HG03575 (cell line): ENCODE measurements at regions not wholly inside any gene's neighbourhood (a gene's known extent, or its start where the extent isn't known, plus 50 kb on each side); places are given as distances from the start of the nearest gene placed in this dataset.
"Not testable (repeated sequence)": the region's sequence is repeated elsewhere in the genome, so short reads cannot be mapped to it uniquely, and the experiment has no call there.

Source experiments
- ATAC-seq: cut with Tn5 transposase; IDR thresholded peaks from one replicate; pipeline ENCODE4 v1.9.1; 2021; ENCODE audit not compliant: unreplicated experiment, insufficient number of reproducible peaks, low FRiP score; ENCODE audit errors: extremely low read depth

GRCh38 chr1:188590641-188591040 lies 1761.9 kb downstream of the PLA2G4A start:
- ATAC-seq, result no peak

GRCh38 chr1:188594542-188595235 lies 1765.9 kb downstream of the PLA2G4A start:
- no peak for ATAC-seq

DNA sequence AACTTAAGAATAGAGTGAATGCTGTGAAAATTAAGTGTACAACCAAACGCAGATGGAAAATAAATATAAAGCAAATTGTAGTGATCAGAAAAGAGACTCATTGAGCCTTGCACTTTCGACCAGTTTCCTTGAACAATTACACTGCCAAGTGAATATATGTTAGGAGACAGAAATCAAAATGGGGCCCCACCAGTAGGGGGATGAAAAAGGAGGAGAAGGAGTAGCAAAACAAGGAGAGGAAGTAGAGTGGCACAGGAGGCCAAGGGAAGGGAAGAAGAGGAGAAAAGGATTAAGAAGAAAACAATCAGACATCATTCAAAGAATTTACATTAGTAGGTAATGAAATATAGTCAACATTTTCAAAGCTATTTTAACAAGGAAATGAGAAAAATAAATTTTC lies 1770.6 kb downstream of the PLA2G4A start:
- ATAC-seq, result no peak

DNA sequence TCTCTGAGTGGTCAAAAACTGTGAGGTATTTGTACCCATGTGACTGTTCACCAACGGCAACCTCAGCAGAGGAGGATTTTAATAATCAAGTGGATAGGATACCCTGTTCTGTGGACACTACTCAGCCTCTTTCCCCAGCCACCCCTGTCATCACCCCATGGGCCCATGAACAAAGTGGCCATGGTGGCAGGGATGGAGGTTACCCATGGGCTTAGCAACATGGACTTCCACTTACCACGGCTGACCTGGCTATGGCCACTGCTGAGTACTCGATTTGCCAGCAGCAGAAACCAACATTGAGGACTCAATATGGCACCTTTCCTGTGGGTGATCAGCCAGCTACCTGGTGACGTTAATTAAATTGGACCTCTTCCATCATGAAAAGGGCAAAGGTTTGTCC lies 1782.7 kb downstream of the PLA2G4A start:
- ATAC-seq, result no peak

DNA sequence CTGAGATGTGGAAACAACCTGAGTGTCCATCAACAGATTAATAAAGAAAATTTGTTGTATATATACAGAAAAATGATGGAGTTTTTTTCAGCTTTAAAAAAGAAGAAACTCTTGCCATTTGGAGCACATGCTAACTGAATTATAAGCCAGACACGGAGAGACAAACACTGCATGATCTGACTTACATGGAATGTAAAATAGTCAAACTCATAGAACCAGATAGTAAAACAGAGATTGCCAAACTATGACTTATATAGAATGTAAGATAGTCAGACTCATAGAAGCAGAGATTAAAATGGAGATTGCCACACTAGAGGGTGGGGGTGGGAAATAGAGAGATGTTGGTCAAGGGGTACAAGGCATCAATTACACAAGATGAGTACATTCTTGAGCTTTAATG lies 1786.6 kb downstream of the PLA2G4A start:
- no peak for ATAC-seq

- ATAC-seq, result no peak
Observed at GRCh38 chr1:188620236-188620635, 1791.5 kb downstream of the PLA2G4A start.

DNA sequence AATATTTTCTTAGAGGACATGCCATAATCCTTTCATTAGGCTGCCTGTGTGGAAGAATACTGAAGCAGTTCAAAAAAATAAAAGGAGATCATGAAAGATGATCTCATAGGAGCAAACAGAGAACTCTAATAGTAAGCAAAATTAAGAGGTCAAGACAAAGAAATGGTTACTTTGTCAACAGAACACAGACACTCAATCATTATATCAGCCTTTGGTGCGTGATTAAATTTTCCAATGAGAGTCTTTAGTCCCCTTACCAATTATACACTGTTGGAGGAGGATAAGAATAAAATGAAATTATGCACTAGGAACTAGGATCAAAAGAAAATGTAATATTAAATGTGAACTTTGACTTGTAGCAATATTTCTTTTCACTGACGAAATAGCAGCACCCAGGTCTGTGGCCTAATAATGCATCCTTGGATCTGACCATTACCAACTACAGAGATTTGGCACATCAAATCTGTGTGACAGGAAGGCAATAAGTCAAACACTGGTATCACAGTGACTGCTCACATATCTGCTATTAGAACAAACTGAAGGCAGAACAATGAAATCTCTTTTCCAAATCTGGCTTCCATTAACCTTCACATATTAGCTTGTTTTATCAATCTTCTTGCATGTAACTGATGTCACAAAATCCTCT lies 1812.9 kb downstream of the PLA2G4A start:
- ATAC-seq, result no peak

DNA sequence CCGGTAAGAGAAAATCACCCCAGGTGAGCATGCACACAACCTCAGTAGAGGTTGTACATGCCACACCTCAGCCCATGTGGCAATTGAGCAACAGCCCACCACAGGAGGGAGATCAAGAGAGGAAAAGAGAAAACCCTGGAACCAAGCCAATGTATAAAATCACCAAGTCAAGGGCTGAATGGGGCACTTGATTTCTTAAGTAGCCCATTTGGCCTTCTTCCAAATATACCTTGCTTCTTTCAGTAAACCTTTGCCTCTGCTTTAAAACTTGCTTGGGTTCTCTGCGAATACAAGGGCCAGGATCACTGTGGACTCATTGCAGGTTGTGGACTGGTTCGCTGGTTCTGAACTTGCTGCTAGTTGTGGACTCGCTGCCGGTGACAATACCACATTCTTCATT lies 1814.0 kb downstream of the PLA2G4A start:
- ATAC-seq, result no peak

- no peak for ATAC-seq
Observed at GRCh38 chr1:188652678-188653077, 1823.9 kb downstream of the PLA2G4A start.

- ATAC-seq, result not testable (repeated sequence)
Observed at GRCh38 chr1:188655966-188656365, 1821.7 kb downstream of the BRINP3 start.

GRCh38 chr1:188660572-188660971 lies 1817.1 kb downstream of the BRINP3 start:
- no peak for ATAC-seq

GRCh38 chr1:188665477-188665876 lies 1812.2 kb downstream of the BRINP3 start:
- no peak for ATAC-seq

- no peak for ATAC-seq
Observed at GRCh38 chr1:188668083-188668482, 1809.6 kb downstream of the BRINP3 start.

GRCh38 chr1:188669728-188670382 lies 1807.8 kb downstream of the BRINP3 start:
- ATAC-seq, result no peak

DNA sequence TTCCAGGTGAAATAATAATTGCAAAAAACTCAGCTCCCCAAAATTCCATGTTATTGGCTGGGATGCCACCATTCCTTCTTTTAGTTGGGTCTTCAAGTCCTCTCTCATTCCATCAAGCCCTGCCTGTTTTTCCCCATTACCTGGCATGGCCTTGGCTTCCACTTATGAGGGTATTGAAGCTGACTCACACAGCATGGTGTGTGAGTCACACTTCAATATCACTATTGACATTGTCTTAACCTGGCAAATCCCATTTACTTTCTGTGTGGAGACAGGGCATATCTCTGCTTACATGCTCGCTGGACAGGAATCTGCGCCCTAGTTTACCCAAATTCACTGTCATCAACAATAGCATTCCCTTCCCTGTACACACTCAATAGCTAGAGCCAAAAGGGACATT lies 1806.8 kb downstream of the BRINP3 start:
- no peak for ATAC-seq

DNA sequence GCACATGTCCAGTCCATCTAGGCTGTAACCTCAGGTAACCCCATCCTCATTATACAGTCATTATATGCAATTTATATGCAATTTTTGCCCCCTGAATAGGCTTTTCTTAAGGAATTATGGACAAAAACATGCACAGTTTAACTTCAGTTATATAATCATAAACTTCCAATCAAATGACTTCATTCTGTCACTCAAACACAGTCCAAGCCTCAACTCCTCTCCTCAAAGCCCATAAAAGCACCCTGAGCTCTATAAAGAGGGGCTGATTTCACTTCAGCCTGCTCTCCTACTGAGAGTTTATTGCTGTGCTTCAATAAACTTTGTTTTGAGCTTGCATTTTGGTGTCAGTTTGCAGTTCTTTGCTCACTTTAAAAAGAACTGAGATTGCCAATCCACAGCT lies 1805.5 kb downstream of the BRINP3 start:
- ATAC-seq, result no peak

DNA sequence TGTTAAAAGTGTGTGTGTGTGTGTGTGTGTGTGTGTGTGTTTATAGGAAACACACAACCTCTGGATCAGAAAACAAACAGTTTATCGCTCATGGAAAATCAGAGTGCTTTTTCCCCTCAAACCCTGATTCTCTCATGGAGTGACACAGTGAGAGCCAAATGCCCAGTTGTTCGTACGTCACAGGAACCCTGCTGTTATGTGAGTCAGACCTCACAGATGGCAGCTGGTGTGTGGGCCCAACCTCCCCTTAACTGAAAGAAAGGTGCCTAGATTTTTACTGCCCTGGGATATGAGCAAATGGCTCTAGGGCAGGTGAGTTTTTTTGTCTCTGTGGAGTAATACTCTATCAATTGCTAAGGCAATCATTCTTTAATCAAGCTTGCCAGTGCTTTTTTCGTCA lies 1788.1 kb downstream of the BRINP3 start:
- no peak for ATAC-seq

DNA sequence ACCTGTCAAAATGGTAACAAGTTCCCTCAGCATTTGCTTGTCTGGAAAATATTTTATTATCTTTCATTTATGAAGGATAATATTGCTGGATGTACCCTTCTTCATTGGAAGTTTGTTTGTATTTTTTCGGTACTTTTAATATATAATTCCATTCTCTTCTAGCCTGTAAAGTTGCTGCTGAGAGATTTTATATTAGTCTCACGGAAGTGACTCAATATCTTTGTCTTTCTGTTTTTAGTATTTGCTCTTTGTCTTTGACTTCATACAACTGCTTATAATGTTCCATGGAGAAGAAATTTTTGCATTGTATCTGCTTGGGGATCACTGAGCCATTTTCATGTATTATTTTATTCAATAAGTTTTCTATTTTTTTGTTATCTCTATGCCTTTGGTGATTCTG lies 1777.5 kb downstream of the BRINP3 start:
- ATAC-seq, result no peak

GRCh38 chr1:188706742-188707141 lies 1770.9 kb downstream of the BRINP3 start:
- ATAC-seq, result no peak

- ATAC-seq, result no peak
Observed at GRCh38 chr1:188708795-188709535, 1768.7 kb downstream of the BRINP3 start.
